ENCODE measurements at regions not wholly inside any gene's neighbourhood (a gene's known extent, or its start where the extent isn't known, plus 50 kb on each side); places are given as distances from the start of the nearest gene placed in this dataset.

GRCh38 chr13:54004026-54004699 is 975.5 kb downstream of the OLFM4 start:
- H3K4me3 ChIP-seq (ENCODE audit: low read length in 3 of 3), result no peak overlapping the region
- no peak overlapping the region for H3K27ac ChIP-seq (ENCODE audit: low read depth in 2 of 2, low read length in 2 of 2)
- no peaks in the 10 kb centered on the region for H3K9me3 ChIP-seq (ENCODE audit: control insufficient read depth in 2 of 3, insufficient read depth in 1 of 3, low read length in 3 of 3)
- no peaks in the 10 kb centered on the region for H3K36me3 ChIP-seq (ENCODE audit: control insufficient read depth in 2 of 3, insufficient read depth in 3 of 3, low read length in 3 of 3)
- intact Hi-C loops (cut with DNase I), result no loop called here
- no peaks in the 10 kb centered on the region for H3K27me3 ChIP-seq (ENCODE audit: control insufficient read depth, insufficient read depth, low read length)
- H3K4me1 ChIP-seq (ENCODE audit: control insufficient read depth in 2 of 3, insufficient read depth in 2 of 3, low read depth in 1 of 3, low read length in 3 of 3), result no peaks in the 10 kb centered on the region
- TF ChIP-seq CTCF (IDR thresholded peaks at IDR 0.05; ENCODE audit: borderline replicate concordance, extremely low read depth, insufficient read depth), result no peak
- FAIRE-seq (no peak), DNase-seq (no peak)
- H3K9ac ChIP-seq (ENCODE audit: low read length in 3 of 3), result no peak overlapping the region

DNA sequence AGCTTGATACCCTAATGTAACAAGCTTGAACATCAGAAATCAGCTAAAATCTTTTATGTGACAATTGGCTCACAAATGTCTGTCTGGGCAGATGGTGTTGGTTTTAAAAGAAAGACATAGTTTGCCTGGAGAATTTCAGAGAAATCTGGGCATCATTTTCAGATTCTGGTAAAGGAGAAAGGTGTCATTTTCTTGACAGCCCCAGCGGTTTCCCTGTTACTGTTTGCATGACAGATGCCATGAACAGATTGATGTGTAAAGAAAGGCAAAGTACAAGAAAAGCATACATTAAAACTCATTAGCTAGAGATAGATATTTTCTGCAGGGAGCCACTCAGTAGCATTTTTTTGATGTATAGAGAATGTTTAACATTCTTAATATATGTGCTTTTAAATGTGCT is 987.9 kb downstream of the OLFM4 start:
- FAIRE-seq, result no peak

GRCh38 chr13:54018485-54018884 is 989.9 kb downstream of the OLFM4 start:
- no peaks in the 10 kb centered on the region for H3K9me3 ChIP-seq (ENCODE audit: control insufficient read depth in 2 of 3, insufficient read depth in 1 of 3, low read length in 3 of 3)
- no peak for FAIRE-seq
- H3K36me3 ChIP-seq (ENCODE audit: control insufficient read depth in 2 of 3, insufficient read depth in 3 of 3, low read length in 3 of 3), result no peaks in the 10 kb centered on the region
- no peak overlapping the region for H3K4me3 ChIP-seq (ENCODE audit: low read length in 3 of 3)
- H3K9ac ChIP-seq (ENCODE audit: low read length in 3 of 3), result no peak overlapping the region
- no peak overlapping the region for H3K27ac ChIP-seq (ENCODE audit: low read depth in 2 of 2, low read length in 2 of 2)
- intact Hi-C loops (cut with DNase I), result no loop called here
- DNase-seq, result no peak
- TF ChIP-seq CTCF (IDR thresholded peaks at IDR 0.05; ENCODE audit: borderline replicate concordance, extremely low read depth, insufficient read depth), result no peak
- H3K27me3 ChIP-seq (ENCODE audit: control insufficient read depth, insufficient read depth, low read length), result no peaks in the 10 kb centered on the region
- H3K4me1 ChIP-seq (ENCODE audit: control insufficient read depth in 2 of 3, insufficient read depth in 2 of 3, low read depth in 1 of 3, low read length in 3 of 3), result no peaks in the 10 kb centered on the region

More for the DNA sequence above, 987.9 kb downstream of the OLFM4 start:
- intact Hi-C loops (cut with DNase I), result no loop called here
- H3K4me3 ChIP-seq (ENCODE audit: low read length in 3 of 3), result no peak overlapping the region
- no peak overlapping the region for H3K27ac ChIP-seq (ENCODE audit: low read depth in 2 of 2, low read length in 2 of 2)
- H3K4me1 ChIP-seq (ENCODE audit: control insufficient read depth in 2 of 3, insufficient read depth in 2 of 3, low read depth in 1 of 3, low read length in 3 of 3), result no peaks in the 10 kb centered on the region
- H3K9me3 ChIP-seq (ENCODE audit: control insufficient read depth in 2 of 3, insufficient read depth in 1 of 3, low read length in 3 of 3), result no peaks in the 10 kb centered on the region
- no peak for DNase-seq
- no peak overlapping the region for H3K9ac ChIP-seq (ENCODE audit: low read length in 3 of 3)
- TF ChIP-seq CTCF (IDR thresholded peaks at IDR 0.05; ENCODE audit: borderline replicate concordance, extremely low read depth, insufficient read depth), result no peak
- no peaks in the 10 kb centered on the region for H3K27me3 ChIP-seq (ENCODE audit: control insufficient read depth, insufficient read depth, low read length)
- H3K36me3 ChIP-seq (ENCODE audit: control insufficient read depth in 2 of 3, insufficient read depth in 3 of 3, low read length in 3 of 3), result no peaks in the 10 kb centered on the region

- H3K27me3 ChIP-seq (ENCODE audit: control insufficient read depth, insufficient read depth, low read length), result no peaks in the 10 kb centered on the region
- no peak for TF ChIP-seq CTCF (IDR thresholded peaks at IDR 0.05; ENCODE audit: borderline replicate concordance, extremely low read depth, insufficient read depth)
- FAIRE-seq (no peak), DNase-seq (peak in 2 of 5 donors; percentile 7 to 28)
- intact Hi-C loops (cut with DNase I), result no loop called here
- no peak overlapping the region for H3K9ac ChIP-seq (ENCODE audit: low read length in 3 of 3)
- peaks cover 0 to 6% (median 0%) of the 10 kb centered on the region in 3 donors for H3K9me3 ChIP-seq (ENCODE audit: control insufficient read depth in 2 of 3, insufficient read depth in 1 of 3, low read length in 3 of 3)
- H3K36me3 ChIP-seq (ENCODE audit: control insufficient read depth in 2 of 3, insufficient read depth in 3 of 3, low read length in 3 of 3), result no peaks in the 10 kb centered on the region
- H3K4me3 ChIP-seq (ENCODE audit: low read length in 3 of 3), result no peak overlapping the region
- H3K4me1 ChIP-seq (ENCODE audit: control insufficient read depth in 2 of 3, insufficient read depth in 2 of 3, low read depth in 1 of 3, low read length in 3 of 3), result no peaks in the 10 kb centered on the region
- no peak overlapping the region for H3K27ac ChIP-seq (ENCODE audit: low read depth in 2 of 2, low read length in 2 of 2)
Observed at GRCh38 chr13:54029226-54029625, 1000.6 kb downstream of the OLFM4 start.

Measured in kidney (tissue), 13 donors.